ENCODE measurements at regions not wholly inside any gene's neighbourhood (a gene's known extent, or its start where the extent isn't known, plus 50 kb on each side); places are given as distances from the start of the nearest gene placed in this dataset.
A peak's percentile ranks its signal among the peaks of the same experiment; 100 is the strongest.
"Not testable (repeated sequence)": the region's sequence is repeated elsewhere in the genome, so short reads cannot be mapped to it uniquely, and the experiment has no call there.

DNA sequence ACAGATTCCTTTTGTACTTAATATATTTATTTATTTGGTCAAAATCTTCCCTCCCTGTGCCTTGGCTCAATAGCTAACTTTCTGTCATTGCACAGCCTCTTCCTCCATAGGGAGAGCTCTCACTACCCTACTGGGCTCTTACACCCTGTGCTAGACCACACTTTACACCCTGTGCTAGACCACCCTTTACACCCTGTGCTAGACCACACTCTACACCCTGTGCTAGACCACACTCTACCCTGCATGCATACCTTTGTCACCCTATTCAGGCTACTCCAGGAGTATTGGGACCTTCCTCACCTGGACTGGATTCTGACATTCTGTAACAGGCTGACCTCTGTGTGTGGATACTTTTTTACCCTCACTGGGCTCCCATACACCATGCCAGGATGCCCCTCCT is 298.5 kb upstream of the TPK1 start:
- Histone ChIP-seq H3K36me3 (no peaks in the 10 kb centered on the region), H3K9me3 (ENCODE audit: low read depth) (no peaks in the 10 kb centered on the region), H3K27ac (no peak overlapping the region), H3K4me3 (no peak overlapping the region), H3K27me3 (no peaks in the 10 kb centered on the region), H3K4me1 (ENCODE audit: low read depth) (no peaks in the 10 kb centered on the region)
- DNase-seq (ENCODE audit: low read depth in 1 of 2, low spot score in 1 of 2), result no peak
- TF ChIP-seq CTCF (IDR thresholded peaks at IDR 0.05; ENCODE audit: low read depth, low read length), result no peak

- no peak overlapping the region for H3K27ac ChIP-seq
- no peaks in the 10 kb centered on the region for H3K9me3 ChIP-seq (ENCODE audit: low read depth)
- no peak for TF ChIP-seq CTCF (IDR thresholded peaks at IDR 0.05; ENCODE audit: low read depth, low read length)
- peaks cover 3% of the 10 kb centered on the region for H3K4me1 ChIP-seq (ENCODE audit: low read depth)
- H3K36me3 ChIP-seq, result no peaks in the 10 kb centered on the region
- DNase-seq (ENCODE audit: low read depth in 1 of 2, low spot score in 1 of 2), result no peak
- H3K27me3 ChIP-seq, result no peaks in the 10 kb centered on the region
- no peak overlapping the region for H3K4me3 ChIP-seq
These were observed 287.6 kb upstream of the TPK1 start for GRCh38 chr7:145123502-145123901.

DNA sequence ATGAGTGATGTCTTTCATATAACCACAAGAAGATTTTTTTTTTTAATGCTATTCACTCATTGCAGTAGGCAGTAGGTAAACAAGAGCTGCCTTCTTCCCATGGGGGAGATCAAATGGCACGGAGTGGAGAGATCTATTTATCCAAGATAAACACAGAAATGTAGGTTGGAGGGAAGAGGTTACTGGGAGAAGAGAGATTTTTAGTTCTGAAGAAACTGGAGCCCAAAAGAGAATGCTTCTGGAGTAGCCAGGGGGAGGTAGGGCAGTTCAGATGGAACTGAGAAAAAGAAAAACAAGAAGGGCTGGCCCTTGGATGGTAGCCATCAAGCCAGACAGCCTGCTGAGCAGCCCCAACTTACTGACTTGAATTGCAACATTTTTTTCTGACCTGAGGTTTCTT is 270.1 kb upstream of the TPK1 start:
- H3K36me3 ChIP-seq, result no peaks in the 10 kb centered on the region
- DNase-seq (ENCODE audit: low read depth in 1 of 2, low spot score in 1 of 2), result peak in 1 of 2 donors; percentile 17
- H3K4me1 ChIP-seq (ENCODE audit: low read depth), result no peaks in the 10 kb centered on the region
- no peaks in the 10 kb centered on the region for H3K9me3 ChIP-seq (ENCODE audit: low read depth)
- H3K27ac ChIP-seq, result no peak overlapping the region
- TF ChIP-seq CTCF (IDR thresholded peaks at IDR 0.05; ENCODE audit: low read depth, low read length), result no peak
- no peak overlapping the region for H3K4me3 ChIP-seq
- no peaks in the 10 kb centered on the region for H3K27me3 ChIP-seq

DNA sequence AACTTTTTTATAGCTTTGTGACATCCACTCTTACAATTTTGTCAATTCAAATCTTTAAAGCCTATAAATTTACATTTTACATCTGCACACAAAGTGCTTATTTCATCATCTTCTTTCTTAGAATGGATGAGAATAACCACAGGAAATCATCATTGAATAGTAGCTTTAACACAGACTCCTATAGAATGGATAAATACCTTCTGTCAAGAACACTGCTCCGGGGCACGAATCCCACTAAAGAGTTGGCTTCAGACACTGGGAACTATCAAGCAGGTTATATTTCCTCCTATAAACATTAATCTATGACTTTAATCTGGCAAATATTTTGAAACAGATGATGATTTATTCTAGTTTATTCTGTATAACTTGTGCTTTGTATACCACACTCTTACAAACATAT is 269.7 kb upstream of the TPK1 start:
- Histone ChIP-seq H3K4me3 (no peak overlapping the region), H3K27me3 (no peaks in the 10 kb centered on the region), H3K9me3 (ENCODE audit: low read depth) (no peaks in the 10 kb centered on the region), H3K36me3 (no peaks in the 10 kb centered on the region), H3K4me1 (ENCODE audit: low read depth) (no peaks in the 10 kb centered on the region), H3K27ac (no peak overlapping the region)
- no peak for DNase-seq (ENCODE audit: low read depth in 1 of 2, low spot score in 1 of 2)
- TF ChIP-seq CTCF (IDR thresholded peaks at IDR 0.05; ENCODE audit: low read depth, low read length), result no peak

DNA sequence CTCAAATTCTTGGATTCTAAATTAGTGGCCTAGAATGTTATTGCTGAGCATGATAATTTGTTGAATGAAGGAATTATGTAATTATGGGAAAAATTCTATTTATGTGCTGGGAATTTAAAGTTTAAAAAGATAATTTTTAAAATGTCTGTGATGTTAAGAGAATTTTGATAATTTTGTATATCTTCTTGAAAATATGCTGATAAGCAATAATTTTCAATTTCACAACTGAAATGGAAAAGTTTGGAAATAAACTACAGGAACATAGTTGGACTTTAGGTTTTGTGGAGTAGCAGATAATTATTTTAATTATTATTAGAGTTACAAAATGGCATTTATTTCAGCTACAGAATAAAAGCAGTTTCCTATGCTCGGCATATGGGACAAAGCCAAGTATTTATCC is 268.5 kb upstream of the TPK1 start:
- H3K4me1 ChIP-seq (ENCODE audit: low read depth), result no peaks in the 10 kb centered on the region
- no peaks in the 10 kb centered on the region for H3K27me3 ChIP-seq
- no peak for TF ChIP-seq CTCF (IDR thresholded peaks at IDR 0.05; ENCODE audit: low read depth, low read length)
- no peaks in the 10 kb centered on the region for H3K9me3 ChIP-seq (ENCODE audit: low read depth)
- H3K36me3 ChIP-seq, result no peaks in the 10 kb centered on the region
- no peak for DNase-seq (ENCODE audit: low read depth in 1 of 2, low spot score in 1 of 2)
- H3K4me3 ChIP-seq, result no peak overlapping the region
- H3K27ac ChIP-seq, result no peak overlapping the region

GRCh38 chr7:145102199-145102598 is 266.3 kb upstream of the TPK1 start:
- H3K27ac ChIP-seq; H3K9me3 ChIP-seq (ENCODE audit: low read depth); H3K4me3 ChIP-seq: not testable (repeated sequence)

More at GRCh38 chr7:145102199-145102598, 266.3 kb upstream of the TPK1 start:
- H3K27me3 ChIP-seq; H3K36me3 ChIP-seq; DNase-seq (ENCODE audit: low read depth in 1 of 2, low spot score in 1 of 2); H3K4me1 ChIP-seq (ENCODE audit: low read depth): not testable (repeated sequence)
